DMS153 treated with DMSO at 0.1 percent for 48 hours (cell line): ENCODE measurements at regions not wholly inside any gene's neighbourhood (a gene's known extent, or its start where the extent isn't known, plus 50 kb on each side); places are given as distances from the start of the nearest gene placed in this dataset.
"Not testable (repeated sequence)": the region's sequence is repeated elsewhere in the genome, so short reads cannot be mapped to it uniquely, and the experiment has no call there.

Experiments used
- DNase-seq: peaks from one replicate; lab custom pipeline; 2025; ENCODE audit not compliant: unreplicated experiment; lab: John Stamatoyannopoulos, UW

- no peak for DNase-seq
Measured at GRCh38 chr3:177493091-177493490, 295.8 kb upstream of the TBL1XR1 start.

- DNase-seq: no peak
Measured at GRCh38 chr3:177494216-177494615, 296.9 kb upstream of the TBL1XR1 start.

- DNase-seq: no peak
Measured at GRCh38 chr3:177495566-177495965, 298.3 kb upstream of the TBL1XR1 start.

GRCh38 chr3:177498037-177498857 lies 301.0 kb upstream of the TBL1XR1 start:
- no peak for DNase-seq

- not testable (repeated sequence) for DNase-seq
Measured at GRCh38 chr3:177499039-177499438, 301.8 kb upstream of the TBL1XR1 start.

GRCh38 chr3:177499779-177500423 lies 302.6 kb upstream of the TBL1XR1 start:
- no peak for DNase-seq

DNA sequence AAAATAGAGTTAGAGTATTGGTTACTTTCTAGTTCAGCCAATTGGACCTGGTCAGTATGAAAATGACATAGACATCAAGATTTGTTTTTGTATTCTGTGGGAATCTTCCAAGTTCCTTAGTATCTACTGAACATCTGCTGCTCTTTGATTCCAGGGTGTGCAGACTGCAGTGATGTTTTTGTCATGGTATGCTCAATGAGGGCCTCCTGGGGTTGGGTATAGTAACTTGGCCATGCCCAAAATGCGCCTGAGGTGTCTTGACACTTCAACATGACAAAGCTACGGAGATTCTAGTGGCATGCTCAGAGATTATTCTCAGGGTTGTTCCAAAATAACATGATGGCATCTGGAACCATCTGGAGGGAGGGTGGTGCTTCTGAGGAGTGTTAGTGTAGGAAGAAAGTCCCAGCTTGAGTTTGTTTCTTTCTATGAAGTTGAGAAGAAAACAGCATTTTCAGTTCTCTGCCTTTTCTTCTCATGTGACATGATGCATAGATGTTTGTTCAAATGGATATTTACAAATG lies 313.5 kb upstream of the TBL1XR1 start:
- no peak for DNase-seq

DNA sequence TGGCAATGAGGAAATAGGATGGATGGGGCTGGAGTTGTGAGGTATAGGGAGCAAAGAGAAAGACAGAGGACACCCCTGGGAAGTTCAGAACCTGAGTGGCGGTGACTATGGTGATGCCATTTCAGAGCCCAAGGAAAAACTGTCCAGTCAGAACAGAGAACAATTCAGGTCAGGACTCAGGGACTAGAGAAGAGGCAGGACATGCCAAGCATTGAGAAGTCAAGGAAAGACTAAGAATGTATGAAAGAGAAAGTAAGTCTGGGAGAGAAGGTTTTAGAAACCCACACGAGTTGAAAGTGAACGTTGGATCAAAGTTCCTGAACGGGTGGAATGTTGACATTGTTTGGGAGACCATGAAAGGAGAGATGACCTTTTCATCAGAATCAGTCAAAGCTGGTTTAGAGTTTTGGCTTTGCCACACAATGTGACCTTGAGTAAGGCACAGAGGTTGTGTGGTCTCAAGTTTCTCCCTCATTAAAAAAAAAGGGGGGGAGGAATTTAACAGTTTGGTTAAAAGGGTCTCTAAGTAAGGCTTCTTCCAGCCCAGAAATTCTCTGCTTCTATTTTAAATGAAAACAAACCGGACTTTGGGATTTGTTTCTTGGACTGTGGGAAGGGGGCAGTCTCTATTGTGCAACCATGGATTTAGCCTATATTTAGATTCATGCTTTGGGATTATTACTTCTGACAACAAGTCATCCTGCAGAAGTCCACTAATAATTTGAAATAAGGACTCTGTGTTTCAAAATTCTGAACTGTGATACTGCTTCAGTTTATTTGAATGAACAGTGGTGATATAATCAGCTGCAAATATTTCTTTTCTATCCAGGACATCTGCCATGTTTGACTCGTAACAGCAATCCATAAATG lies 315.9 kb upstream of the TBL1XR1 start:
- DNase-seq: no peak

DNA sequence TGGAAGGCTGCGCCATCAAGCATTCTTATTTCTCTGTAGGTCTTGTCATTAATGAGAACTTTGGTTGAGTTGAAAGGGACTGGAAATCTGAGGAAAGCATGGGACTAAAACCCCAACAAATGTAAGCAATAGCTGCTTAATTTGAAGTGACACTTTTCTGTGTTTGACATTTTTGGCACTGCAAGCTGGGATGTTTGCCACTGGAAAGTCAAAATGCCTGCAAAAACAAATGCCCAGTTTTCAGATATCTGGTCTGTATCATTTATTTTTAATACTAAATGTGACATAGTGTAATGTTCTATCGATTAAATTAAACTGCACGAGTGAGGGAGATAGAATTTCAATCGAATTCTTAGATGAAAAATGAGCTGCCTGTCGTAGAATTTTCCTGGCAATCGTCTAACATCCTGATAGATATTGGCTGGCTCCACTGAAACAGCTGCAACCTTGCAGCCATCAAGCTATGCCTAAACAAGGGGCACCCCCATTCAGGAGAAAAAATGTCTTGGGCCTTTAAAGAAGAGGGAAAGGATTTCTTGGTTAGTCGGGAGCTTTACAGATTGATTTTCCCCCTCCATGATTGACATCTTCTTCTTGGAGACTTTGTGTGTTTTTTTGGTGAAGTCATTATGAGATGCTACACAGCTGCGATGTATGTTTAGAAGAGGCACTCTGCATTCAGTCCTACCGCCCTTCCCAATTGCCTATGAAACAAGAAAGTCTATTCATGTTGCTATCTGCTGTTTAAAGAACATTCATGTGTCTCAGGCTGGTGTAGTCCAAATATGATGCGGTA lies 316.7 kb upstream of the TBL1XR1 start:
- no peak for DNase-seq

DNA sequence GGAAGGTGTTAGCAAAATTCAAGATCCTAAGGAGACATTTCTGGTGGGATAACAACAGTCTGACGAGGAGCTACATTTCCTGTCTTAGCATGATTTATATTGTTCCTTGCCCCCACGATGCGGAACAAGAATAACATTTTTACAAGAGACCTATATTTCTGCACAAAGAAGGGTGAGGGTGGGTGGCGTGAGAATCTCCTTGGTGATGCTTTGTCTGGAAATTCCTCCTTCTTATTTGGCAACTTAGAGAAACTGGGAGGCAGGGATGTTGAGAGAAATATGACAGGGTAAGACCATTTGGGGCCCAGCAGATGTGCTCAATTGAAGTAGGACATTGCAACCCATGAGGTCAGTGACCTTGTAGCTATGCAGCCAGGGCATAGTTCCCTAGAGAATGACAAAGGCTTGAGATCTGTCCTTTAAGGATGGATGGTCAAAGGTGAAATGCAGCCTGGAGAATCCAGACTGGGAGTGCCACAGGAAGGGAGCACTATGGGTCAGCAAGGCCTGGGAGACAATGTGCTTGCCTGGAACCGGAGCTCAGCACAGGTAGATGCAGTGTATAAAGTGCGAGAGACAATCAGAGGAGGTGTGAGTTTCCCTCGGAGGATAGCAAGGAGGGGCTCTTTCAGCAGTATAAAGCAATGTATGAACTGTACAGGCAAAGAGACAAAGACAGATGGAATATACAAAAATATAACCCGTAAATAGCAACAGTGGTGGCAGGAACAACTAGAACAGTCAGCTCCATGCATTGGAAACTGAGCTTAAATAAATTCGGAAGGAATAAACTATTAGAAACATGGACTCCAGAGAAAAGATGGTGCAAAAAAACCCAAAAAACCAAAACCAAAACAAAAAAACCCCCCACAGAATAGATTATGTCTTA lies 317.6 kb upstream of the TBL1XR1 start:
- DNase-seq: no peak

DNA sequence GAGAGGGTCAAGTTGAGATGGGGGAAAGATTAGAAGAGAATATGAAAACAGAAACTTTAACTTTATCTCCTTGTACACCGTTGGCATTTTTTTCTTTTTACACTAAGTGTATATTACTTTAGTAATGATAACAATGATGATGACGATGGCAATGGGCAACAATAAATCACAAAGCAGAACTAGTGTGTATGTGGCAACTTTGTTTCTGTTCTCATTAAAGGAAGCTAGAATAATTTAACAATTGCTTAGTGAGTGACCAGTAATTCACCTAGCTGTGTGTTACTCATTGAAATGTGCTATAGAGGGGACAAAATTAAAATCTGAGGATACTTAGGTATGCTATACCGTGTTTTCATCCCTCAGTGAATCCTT lies 318.5 kb upstream of the TBL1XR1 start:
- no peak for DNase-seq

- DNase-seq: no peak
Measured at GRCh38 chr3:177516158-177517011, 319.1 kb upstream of the TBL1XR1 start.

DNA sequence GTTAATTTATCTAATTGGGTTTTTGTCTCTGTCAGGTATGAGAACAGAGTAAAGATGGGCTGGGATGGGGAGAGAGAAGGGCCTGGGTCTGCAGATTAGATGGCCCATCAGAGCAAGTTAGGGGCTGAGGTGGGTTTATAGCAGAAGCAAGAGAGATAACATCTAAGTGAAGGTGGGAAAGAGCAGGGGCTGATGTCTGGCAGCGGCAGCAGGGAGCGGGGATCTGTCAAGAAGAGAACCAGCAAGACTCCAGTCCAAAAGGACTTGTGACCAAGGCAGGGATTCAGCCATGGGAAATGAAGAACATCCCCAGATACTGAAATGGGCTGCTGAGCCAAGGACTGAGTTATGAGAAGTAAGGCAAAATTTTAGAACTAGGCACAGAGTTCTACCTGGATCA lies 320.6 kb upstream of the TBL1XR1 start:
- DNase-seq: no peak

DNA sequence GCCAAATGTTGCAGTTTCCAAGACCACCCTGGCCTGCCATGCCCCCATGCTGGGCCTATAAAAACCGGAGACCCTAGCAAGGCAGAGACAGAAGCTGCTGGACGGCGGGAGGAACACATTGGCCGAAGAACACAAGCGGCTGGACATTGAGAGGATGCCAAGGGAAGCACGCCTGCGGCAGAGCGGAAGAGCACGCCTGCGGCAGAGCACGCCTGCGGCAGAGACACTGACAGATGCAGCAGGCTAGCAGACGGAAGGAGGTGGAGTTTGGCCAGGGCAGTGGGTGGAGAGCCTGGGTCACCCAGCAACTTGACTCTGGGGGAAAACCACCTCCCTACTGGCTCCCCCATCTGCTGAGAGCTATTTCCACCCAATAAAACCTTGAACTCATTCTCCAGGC lies 322.3 kb upstream of the TBL1XR1 start:
- DNase-seq: no peak

DNA sequence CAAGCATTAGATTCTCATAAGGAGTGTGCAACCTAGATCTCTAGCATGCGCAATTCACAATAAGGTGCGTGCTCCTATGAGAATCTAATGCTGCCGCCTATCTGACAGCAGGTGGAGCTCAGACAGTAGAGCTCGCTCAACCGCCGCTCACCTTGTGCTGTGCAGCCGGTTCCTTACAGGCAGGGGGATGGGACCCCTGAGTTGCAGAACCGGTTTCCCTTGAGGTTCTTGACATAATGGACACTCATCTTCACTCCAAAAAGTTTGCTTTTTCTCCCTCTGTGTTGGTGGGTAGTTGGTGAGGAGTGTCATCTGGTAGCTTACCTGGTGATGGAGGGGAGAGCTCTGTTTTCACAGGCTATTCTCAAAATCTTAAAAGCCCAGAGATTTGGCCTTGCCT lies 324.0 kb upstream of the TBL1XR1 start:
- DNase-seq: no peak

DNA sequence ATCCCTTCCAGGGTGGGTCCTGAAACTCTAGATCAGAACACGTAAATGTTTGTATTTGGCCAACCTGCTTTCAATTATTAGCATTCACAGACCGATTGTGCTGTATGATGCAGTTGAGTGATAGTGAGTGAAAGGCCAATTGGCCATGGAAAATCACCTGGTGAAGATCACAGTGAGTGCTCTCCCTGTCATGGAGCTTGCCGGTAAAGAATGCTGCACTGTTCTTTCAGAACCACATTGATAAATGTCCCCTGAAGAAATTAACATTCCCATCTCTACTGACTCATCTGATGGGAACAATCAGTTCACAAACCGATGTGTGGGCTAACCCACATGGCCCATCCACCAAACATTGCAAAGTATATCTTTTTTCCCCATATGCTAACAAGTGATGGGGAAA lies 324.8 kb upstream of the TBL1XR1 start:
- DNase-seq: no peak

GRCh38 chr3:177523067-177523675 lies 325.9 kb upstream of the TBL1XR1 start:
- DNase-seq: no peak

DNA sequence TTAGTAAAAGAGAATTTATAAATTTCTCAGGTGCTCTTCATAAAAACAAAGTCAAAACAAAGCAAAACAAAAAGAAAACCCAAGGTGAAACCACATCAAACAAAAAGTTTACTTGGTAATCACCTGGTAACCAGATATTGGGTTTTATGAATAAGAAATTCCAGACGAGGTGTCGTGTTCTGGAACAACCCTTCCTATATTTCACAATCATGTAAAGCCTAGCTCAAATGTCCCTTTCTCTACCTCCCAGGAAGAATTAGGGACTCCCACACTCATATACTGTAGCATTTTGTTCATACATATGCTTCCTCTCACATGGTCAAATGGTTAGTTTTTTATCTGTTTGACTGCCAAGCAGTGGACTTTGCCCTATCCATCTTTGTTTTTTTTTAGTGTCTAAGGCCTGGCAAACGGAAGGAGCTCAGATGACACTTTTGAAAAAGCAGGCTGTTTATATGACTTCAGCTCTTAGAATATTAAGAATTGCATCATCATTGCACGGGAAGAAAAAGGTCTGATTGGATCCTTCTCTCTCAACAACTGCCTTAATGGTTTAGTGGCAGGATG lies 326.7 kb upstream of the TBL1XR1 start:
- DNase-seq: no peak
